HG02970 (cell line): ENCODE measurements at regions not wholly inside any gene's neighbourhood (a gene's known extent, or its start where the extent isn't known, plus 50 kb on each side); places are given as distances from the start of the nearest gene placed in this dataset.

Experiments
- ATAC-seq: cut with Tn5 transposase; IDR thresholded peaks from one replicate; pipeline ENCODE4 v1.9.1; 2021; ENCODE audit warnings: mild to moderate bottlenecking, moderate library complexity, moderate number of reproducible peaks; ENCODE audit not compliant: unreplicated experiment, low FRiP score

DNA sequence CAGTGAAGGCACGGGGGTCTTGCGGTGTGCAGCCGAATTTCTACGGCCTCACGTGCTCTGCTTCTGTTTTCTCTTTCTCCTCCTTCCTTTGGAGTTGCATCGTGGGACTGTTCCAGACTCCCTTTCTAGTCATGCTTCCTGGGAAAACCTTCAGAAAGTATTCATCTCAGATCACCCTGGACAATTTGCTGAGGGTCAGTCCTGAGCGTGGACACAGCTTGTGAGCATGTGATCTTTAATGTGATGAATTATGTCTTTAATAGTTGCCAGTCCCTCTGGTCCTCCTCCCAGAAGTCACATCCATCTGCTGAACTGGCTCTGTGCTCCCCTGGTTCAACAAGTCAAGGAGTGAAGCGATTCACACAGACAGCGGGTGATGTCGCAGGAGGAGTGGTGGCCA is 145.0 kb upstream of the PDE10A start:
- no peak for ATAC-seq

GRCh38 chr6:165807249-165807960 is 144.4 kb upstream of the PDE10A start:
- no peak for ATAC-seq

DNA sequence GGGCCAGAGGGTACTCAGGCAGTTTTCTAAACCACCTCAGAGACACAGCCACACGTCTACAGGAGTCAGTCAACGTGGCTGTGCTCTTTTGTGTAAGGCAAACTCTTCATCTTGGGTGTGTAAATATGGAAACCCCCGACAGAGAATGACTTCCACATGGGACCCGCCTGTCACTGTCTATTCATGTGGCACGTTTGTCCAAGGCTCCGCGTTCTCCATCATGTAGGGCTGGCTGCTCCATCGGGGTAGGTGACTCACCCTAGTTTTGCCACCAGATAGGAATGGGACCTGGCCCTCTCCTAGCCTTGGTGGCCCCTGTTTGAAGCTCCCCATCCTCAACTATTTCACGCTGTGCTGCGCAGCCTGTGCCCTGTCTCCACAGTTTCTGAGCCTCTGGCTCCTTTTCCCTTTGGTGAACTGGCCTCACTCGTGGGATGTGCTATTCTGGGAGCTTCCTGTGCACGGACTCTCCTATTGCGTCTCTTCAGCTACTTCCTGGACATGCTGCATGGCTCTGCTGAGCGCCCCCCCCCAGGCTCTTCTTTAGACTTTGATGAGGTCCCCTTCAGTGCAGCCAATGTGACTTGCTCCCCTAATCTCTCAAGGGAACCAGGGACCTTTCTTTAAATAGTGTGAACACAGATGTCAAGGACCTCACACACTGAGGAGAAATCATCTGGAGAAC is 143.2 kb upstream of the PDE10A start:
- no peak for ATAC-seq

GRCh38 chr6:165805636-165806035 is 142.6 kb upstream of the PDE10A start:
- no peak for ATAC-seq

- no peak for ATAC-seq
Observed at GRCh38 chr6:165805067-165805555, 142.1 kb upstream of the PDE10A start.

GRCh38 chr6:165804331-165805066 is 141.5 kb upstream of the PDE10A start:
- no peak for ATAC-seq

- ATAC-seq = no peak
Observed at GRCh38 chr6:165800337-165800736, 137.3 kb upstream of the PDE10A start.

DNA sequence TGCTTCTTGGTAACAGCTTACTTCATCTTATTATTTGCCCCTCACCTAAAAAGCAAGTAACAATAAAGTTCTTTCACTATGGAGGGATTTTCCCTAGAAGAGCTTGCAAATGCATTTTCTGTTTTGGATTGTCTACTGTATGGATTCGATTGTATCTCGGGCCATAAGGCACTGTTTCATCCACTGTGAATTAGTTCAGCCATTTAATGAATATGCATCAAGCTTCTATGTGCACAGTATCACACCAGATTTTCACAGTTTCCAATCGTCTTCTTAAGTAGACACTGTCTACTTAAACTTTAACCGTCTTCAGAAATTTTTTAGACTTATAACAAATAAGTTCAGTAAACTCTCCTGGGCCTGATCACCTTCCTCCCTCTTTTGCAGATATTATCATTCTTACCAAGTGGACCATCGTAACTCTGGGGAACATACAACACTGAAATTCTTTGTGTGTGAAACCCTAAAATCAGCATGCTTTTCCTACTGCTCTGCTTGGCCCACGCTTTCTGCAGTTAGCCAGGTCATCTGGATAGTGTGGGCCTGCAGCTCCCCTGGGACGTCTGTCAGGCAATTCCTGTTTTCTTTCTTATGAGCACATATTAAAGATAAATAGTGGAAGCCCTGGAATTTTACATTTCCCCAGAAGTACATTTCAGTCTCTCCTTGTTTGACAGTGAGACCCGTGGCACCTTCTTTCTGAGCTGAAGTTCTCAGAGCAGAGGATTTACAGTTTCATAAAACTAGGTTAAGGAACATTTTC is 136.5 kb upstream of the PDE10A start:
- ATAC-seq = no peak

- ATAC-seq = no peak
Observed at GRCh38 chr6:165798991-165799390, 135.9 kb upstream of the PDE10A start.

- ATAC-seq = no peak
Observed at GRCh38 chr6:165794179-165794601, 131.1 kb upstream of the PDE10A start.

- no peak for ATAC-seq
Observed at GRCh38 chr6:165793287-165793825, 130.3 kb upstream of the PDE10A start.

- ATAC-seq = no peak
Observed at GRCh38 chr6:165791876-165792437, 128.9 kb upstream of the PDE10A start.

DNA sequence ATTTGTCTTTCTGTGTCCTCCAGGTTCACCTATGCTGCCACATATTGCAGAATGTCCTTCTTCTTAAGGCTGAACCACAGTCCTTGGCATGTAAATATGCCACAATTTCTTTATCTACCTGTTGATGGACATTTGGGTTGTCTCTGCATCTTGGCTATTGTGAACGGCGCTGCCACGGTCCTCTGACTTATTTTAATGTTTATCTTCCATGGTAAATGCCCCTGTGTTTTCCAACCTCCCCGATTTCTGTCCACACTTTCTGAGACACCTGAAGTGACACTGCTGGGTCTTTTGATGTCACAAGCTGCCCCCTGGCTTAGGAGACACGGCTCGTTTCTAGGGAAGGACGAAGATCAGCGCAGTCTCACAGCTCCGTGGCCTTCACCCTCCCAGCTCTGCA is 128.3 kb upstream of the PDE10A start:
- ATAC-seq = no peak

GRCh38 chr6:165782812-165783211 is 119.8 kb upstream of the PDE10A start:
- ATAC-seq = no peak

GRCh38 chr6:165782134-165782533 is 119.1 kb upstream of the PDE10A start:
- no peak for ATAC-seq

- no peak for ATAC-seq
Observed at GRCh38 chr6:165777680-165778079, 114.6 kb upstream of the PDE10A start.

GRCh38 chr6:165776691-165777090 is 113.7 kb upstream of the PDE10A start:
- ATAC-seq = no peak

DNA sequence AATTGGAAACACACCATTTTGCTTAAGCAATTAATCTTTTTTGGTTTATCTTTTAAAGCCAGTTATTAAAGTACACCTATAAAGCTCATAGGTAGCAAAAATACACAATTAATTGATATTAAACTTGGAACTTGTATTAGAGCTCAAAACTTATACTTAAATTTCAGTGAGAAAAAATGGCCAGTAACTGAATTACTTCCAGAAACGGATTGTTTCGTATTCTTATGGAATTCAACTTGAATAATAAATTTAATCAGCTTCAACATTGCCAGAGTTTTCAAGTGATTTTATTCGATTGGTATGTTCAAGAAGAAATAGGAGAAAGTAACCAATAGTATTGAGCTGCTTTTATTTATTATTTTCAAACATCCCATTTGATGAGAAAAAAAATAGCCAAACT is 112.7 kb upstream of the PDE10A start:
- no peak for ATAC-seq

DNA sequence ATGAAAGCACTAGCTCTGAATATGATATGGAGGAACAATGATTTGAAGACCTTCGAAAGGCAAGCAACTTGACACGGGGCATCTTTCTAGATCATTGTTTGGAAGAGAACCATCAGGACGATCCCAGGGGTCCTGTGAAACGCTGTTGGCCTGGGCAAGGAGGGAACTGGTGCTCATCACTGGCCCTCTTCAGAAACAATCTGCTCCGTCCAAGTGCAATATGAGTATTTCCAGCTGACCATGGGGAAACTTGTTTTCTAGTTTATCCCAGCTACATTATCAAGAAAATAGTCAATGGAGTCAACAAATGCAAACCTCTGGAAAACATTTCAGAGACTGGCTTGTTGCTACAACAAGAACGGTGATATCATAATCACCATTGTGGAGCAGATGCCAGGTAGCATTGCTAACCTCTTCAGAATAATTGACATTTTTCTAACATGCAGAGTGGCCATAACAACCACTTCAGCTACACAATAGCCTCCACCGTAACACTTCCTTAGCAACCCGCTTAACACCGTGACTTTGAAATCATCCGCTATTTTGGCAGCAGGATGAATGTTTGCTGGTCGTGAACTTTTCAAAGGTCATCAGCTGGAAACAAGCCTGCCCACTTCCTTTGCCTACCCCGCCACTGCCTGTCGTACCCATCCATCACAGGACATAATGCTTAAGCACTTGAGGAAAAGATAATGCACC is 112.0 kb upstream of the PDE10A start:
- no peak for ATAC-seq
